NOMO-1 treated with DMSO at 0.1 percent for 48 hours (cell line): ENCODE measurements at regions not wholly inside any gene's neighbourhood (a gene's known extent, or its start where the extent isn't known, plus 50 kb on each side); places are given as distances from the start of the nearest gene placed in this dataset.

Experiments used
- DNase-seq: peaks from one replicate; lab custom pipeline; 2025; ENCODE audit not compliant: unreplicated experiment; lab: John Stamatoyannopoulos, UW

DNA sequence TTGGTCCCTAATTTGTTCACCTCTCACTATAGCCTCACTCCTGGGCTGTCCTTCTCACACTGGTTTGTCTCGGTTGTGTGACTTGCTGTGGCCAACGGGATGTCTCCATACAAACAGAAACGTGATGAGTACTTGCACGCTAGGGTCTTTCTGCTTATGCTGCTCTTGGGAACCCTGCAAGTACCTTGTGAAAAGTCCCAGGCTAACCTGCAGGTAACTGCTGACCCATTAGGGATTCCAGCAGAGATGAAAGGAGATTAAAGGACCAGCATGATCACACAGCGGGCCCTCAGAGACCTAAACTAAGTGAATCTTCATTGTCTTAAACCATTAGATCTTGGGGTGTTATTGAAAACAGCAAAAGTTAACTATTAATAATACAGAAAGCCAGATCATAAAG, 562.8 kb upstream of the GOT2 start:
- no peak for DNase-seq

DNA sequence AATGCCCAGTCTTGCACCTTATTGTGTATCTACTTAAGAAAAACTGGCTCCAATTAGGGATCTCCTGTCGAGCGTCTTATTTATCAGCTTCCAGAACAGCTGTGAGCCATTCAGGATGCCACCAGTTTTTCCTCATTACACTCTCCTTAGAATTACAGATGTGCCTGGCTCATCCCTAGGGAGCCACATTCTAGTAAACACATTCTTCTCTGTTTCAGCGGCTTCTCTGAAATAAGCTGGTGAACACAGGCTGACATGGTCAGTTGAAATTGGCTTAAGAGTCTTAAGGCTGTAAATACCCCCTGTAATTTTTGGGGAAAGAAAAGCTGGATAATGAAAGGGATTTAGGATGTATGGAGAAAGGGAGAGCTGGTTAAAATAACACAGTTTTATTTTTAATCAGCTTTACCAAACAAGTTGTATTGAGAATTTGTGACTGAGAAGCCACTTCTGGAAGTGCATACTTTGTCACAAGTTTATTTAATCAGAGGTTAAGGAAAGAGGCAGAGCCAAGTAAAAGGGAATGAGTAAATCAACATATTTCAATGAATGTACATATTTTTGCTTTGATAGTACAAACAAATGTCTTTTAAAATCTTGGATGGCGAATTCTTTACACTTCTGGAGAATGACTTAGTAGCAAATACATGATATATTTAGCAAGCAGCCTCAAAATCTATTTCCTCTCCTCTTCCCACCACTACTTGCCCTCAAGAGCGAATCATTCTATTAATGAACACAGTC, 562.0 kb upstream of the GOT2 start:
- no peak for DNase-seq

DNA sequence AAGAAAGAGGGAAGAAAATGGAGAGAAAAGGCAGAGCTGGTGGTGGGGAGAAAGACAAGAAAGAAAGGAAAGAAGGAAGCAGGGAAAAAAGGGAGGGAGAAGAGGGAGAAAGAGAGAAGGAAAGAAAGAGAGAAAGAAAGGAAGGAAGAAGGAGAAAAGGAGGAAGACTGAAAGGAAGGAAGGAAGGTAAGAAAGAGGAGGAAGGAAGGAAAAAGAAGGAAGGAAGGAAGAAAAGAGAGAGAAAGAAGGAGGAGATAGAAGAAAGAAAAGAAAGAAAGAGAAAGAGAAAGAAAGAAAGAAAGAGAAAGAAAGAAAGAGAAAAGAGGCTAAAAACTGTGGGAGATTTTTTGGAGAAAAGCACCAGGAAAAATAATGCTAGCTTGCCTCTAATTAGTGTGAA, 561.4 kb upstream of the GOT2 start:
- no peak for DNase-seq

DNA sequence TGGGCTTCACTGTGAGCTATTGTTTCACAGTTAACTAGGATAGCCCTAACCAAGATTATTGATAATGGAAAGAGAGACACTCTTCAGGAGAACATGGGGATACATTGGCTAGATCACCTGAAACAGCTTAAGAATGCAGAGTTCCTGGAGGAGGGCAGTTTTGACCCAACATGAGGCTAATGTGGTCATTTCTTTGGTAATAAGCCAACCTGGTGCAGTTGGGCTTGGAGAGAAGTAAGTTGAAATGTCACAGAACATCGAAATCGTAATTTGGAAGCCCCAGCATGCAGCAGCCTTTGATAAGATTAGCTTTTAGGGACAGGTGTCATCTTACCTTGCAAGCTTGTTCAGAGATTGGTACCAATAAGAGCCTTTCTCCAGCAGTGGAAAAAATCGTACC, 556.6 kb upstream of the GOT2 start:
- DNase-seq: no peak

DNA sequence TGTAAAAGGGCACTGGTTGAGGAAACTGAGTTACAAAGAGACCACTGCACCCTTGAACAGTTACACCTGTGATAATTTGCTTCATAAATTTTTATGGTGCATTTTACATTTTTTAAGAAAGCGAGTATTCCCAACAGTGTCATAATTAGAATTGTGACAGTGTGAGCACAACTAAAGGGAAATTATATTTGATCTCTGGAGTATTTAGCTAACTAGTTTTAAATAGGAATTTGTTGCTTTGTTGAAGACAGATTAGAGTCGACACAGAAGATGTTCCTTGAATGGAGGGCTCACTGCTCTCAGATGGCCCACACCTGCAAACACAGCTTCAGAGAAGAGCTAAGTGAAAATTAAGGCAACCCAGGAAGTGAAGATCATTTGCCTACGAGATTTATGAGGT, 555.0 kb upstream of the GOT2 start:
- no peak for DNase-seq

DNA sequence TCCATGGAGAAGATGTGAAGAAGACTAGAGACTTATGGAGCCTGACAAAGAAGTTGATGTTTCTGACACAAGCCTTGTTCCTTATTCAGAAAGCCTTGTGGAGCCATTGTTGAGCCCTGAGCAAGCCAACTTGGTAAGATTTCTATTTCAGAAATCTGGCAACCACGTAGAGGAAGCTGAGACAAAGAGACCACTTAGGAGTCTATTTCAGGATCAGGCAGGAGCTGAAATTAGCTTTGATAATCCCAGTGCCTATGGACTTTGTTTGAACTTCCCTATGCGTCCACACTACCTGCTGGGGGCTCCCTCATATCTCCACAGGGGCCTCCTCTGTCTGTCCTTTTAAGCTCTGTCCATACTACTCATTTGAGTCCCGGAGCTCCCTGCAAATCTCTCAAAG, 540.0 kb upstream of the GOT2 start:
- DNase-seq: no peak

DNA sequence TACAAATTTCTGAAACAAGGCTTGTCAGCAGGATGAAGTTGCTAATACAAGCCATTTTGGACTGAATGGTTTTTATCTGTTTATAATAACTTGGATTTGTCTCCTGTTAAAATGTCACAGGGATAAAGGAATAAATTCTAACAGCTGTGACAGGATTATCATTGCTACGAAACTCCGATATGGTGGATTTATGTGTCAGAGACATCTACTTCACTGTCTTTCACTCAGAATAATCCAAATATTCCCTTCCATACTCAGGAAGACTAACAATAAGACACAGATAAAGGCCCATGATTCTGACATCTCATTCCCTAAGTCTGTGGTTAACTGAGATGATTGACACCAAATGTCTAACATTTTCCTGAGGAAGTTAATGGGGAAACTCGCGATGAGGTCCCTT, 529.8 kb upstream of the GOT2 start:
- no peak for DNase-seq

DNA sequence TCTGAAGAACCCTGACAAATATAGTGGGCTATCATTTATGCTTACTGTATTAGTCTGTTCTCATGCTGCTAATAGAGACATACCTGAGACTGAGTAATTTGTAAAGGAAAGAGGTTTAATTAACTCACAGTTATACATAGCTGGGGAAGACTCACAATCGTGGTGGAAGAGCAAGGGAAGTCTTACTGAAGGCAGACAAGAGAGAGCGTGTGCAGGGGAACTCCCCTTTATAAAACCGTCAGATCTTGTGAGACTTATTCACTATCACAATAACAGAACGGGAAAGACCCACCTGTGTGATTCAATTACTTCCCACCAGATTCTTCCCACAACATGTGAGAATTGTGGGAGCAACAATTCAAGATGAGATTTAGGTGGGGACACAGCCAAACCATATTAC, 526.8 kb upstream of the GOT2 start:
- DNase-seq: no peak

DNA sequence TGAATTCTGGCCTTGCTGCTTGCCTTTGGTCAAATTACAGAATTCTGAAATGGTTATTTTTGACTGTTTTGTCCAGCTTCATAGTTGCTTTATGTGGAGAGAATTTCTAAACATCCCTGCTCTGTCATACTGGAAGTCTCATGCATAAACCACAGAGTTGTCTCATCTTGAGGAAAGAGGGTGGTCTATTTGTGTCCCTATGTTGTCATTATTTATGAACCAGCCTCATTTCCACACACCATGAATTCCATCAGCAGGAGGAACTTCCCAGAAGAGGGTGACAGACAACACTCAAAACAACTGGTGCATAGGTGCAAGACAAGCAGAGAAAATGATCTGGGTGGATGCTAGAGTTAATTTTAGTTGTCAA, 525.8 kb upstream of the GOT2 start:
- DNase-seq: peak; percentile 77

DNA sequence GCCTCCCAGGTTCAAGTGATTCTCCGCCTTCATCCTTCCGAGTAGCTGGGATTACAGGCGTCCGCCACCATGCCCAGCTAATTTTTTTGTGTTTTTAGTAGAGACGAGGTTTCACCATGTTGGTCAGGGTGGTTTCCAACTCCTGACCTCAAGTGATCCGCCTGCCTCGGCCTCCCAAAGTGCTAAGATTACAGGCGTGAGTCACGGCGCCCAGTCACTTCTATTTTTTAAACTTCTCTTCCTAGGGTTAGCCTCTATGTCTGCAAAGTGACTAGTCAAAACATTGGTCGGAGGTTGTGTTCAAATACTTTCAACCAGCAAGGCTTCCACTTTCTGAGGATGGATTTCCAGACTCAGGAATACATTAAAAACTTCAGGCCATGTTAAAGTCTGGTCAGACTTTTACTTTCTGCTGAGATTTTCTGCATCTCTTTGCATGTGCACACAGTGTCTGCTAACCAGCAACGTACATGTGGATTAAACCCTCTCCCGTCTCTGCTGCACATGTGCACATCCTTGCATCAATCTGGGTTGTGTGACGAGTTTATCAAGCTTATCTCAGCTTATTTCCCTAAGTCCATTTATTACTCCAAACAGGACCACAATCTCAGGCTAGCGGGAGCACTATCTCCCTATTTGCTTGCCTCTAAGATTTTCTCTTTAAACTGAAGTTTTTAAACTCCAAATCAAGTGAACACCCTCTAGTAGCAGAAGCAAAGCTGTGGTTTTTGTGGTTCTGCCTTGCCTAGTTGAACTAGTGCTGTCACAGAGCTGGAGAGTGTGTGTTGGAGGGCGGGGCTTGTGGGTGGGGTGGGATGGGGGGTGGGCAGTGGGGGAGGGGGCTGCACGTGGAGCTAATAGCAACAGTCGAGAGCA, 525.2 kb upstream of the GOT2 start:
- DNase-seq: peak; percentile 77

DNA sequence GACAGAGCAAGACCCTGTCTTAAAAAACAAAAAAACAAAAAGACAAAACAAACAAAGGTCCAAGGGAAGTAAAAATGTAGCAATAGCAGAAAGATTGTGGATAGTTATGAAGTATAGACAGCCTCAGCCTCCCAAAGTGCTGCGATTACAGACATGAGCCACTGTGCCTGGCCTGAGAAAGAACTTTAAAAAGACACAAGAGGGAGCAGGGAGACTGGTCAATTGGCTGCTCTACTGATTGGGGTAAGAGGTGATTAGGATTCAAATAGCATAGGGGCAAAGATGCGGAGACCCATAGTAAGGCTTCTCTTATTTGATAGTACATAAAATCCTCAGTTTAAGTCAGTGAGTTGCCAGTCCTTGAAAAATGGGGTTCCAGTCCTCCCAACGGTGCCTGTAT, 518.2 kb upstream of the GOT2 start:
- DNase-seq: no peak

DNA sequence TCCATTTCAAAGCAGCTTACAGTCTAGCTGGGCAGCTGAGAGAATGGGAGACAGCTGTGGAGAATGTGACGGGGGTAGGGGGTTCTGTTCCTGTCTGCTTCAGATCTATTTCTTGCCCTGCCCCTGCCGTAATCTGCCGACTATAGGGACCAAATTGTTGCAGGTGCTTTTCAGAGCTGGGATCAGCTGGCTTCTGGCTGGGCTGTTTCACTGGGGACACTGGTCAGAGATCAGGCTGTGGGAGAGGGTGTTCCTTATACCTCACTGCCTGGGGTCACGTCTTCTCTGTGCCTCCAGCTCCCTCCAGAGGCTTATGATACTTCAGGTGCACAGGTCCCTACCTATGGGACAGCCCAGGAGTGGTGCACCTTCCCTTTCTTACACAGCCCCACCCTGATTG, 514.9 kb upstream of the GOT2 start:
- DNase-seq: no peak

DNA sequence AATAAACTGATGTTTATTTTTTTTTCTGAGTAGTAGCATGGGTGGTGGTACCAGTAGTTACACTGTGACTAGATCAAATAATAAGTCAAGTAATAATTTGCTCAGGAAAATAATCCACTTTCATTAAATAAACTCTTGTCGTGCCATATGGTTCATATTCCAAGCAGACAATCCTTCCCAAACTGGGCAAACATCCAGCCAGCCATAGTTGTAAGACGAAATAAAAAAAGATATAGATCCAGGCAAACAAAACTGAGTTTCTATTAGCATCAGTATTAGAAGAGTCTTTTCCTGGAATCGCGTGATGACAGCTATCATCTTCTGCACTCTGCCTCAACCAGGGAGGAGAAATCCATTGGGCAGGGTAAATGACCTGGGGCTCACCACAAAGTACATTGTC, 508.4 kb upstream of the GOT2 start:
- no peak for DNase-seq

DNA sequence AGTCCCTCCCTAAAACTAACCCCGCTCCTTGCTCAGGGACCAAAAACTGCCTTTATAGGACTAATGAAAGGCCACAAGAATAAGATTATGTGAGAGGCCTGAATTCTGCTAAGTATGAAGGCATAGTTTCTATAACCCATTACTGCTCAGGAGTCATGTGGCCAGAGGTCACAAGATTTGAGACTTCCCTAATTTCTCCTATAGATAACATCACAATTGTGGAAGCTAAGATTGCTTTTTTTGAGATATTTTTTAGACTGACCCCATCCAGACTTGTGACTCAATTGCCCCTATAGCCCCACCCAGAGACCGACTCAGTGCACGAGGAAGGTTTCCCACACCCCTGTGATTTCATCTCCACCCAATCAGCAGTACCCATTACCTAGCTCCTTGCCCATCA, 504.1 kb upstream of the GOT2 start:
- peak; percentile 7 for DNase-seq

DNA sequence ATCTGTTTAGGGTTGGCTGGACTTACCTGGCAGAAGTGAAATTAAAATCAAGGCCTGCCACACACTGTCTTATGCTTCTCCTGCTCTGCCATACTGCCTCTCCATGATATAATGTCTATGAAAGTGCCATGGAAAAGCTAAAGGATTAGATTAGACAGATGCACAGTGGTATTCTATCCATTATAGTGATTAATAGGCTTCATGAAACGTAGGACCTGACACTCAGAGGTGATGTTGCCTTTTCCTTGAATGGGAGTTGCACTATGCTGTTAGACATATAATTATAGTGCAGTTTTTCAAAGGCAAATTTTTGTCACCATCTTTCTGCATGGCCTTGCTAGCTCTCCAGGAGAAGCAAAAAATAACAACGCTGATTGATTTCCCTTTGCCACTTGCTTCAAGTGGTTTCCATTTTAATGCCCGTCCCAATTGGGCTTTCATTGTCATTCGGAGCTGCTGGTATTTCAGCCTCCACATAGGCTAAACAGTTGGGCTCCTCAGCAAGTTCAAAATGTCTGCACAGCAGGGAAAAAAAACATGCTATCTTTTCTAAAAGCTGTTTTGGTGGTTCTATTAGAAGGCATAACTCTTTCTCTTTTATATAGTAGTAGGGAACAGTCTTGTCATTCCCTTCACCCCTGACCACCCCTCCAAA, 502.8 kb upstream of the GOT2 start:
- DNase-seq: no peak

DNA sequence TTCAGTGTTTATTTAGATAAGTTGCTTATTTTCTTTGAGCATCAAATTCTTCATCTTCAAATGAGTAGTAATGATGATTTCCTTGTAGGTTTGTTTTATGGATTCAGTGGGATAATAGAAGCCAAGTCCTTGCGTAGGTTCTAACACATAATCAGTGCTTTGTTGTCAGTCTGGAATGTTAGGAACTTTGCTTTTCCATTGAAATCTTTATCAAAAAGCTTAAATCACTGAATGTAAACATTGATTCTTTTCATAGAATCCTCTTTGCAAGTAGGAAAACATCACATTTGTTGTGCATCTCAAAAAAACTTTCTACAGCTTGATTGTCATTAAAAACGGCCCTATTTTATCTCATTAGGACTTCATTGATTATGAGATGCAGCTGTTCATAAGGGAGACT, 490.3 kb upstream of the GOT2 start:
- DNase-seq: no peak

DNA sequence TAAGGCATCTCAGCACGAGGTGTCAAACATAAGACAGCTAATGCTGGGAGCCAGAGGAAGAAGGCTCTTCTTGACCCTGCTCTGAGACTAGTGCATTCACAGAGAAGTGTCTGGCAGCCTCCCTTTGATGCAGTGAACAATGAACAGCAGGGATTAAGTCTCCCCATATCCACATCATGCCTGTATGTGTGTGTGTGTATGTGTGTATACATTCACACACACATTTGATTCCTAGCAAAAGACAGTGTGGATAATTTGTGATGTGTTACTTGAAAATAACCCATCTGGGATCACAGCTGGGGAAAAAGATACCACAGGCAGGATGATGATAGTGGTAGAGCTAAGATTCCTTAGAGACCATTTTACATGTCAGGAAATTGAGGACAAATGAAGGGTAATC, 485.9 kb upstream of the GOT2 start:
- no peak for DNase-seq

DNA sequence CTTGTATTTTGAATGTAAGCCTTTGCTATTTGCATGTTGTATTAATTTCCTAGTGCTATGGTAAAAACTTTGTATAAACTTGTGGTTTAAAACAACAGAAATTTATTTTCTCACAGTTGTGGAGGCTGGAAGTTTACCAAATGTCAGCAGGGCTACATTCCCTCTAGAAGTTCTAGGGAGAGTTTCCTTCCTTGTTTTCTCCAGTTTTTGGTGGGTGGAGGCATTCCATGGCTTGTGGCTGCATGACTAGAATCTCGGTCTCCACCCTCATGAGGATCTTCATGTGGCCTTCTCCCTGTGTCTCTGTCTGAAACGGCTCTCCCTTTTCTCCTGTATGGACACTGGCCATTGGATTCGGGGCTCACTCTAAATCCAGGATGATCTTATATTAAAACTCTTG, 482.2 kb upstream of the GOT2 start:
- DNase-seq: no peak

DNA sequence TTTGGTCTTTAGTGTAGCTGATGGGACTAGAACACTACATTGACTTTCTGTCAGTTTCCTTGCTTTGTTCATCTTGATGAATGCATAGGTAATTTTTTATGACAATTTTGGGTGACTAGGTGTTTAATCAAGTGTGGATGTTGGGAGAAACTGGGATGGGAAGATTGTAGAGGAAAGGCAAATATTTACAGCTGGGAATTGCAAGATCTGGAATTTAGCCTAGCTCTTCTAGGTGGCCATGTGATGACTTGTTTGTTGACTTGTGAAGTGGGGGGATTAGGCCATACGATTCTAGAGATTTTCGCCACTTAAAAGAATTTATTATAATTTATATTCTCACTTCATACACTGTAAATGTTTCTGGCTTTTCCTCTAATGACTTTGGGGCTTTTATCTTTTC, 480.3 kb upstream of the GOT2 start:
- DNase-seq: no peak

DNA sequence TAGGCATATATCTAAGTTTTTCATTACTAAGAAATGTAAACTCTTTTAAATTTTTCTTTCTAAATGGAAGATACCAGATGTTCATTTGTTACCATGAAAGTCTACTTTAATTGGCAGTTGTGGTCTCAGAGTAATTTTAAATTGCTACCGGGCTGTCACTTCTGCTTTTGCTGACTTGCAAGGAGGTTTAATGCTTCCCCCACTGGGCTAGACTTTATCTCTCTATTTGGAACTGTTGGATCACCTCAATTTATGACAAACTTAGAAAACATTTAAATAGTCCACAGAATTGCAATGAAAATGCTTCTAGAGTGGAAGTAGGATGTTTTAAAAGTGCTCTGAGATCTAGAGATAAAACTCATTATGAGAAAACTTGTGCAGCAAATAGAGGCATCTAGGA, 479.8 kb upstream of the GOT2 start:
- DNase-seq: peak; percentile 85

DNA sequence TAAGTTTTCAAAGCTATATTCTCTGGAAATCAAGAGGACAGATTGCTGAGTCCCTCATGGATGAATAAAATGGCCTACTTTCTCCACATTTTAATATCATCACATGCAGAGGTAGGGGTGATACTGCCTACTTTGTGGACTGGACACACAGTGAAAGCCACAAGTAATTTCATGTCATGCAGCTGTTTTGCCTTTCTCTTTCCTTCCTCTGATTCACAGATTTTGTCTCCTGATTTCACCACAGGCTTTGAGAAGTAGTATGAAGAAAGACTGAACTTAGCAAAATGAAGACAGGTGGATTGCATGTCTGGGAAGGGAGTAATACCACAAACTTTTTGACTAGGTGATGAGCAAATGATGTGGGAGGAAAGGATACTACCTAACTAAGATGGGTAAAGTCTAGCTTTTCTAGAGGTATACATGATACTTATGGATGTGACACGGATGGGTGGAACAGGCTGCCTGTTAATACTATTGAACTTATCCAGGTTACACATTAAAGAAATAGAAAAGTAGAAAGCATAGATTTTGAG, 478.4 kb upstream of the GOT2 start:
- peak; percentile 64 for DNase-seq
